Astrocyte of the cerebellum (primary cell): ENCODE measurements at regions not wholly inside any gene's neighbourhood (a gene's known extent, or its start where the extent isn't known, plus 50 kb on each side); places are given as distances from the start of the nearest gene placed in this dataset.

Experiments used
- DNase-seq: peaks from one replicate; pipeline ENCODE4 v3.0.0-alpha.2; 2011; ENCODE audit warnings: low read depth
- H3K4me3 ChIP-seq: 2 replicates; pipeline ENCODE4 v1.5.1; 2011; ENCODE audit warnings: mild to moderate bottlenecking, low read depth, low read length, moderate library complexity
- in situ Hi-C: cut with HindIII; loops from 2 replicates; pipeline ENCODE4 v1.10.0; 2017; ENCODE audit warnings: low sequenced_read_pairs
- TF ChIP-seq, protein P1 (sequence below): IDR thresholded peaks from 2 replicates; pipeline ENCODE4 v1.5.1; 2012; ENCODE audit warnings: low read length, low read depth, moderate library complexity, mild to moderate bottlenecking; ENCODE audit errors: missing control alignments

- TF ChIP-seq, protein P1, sequence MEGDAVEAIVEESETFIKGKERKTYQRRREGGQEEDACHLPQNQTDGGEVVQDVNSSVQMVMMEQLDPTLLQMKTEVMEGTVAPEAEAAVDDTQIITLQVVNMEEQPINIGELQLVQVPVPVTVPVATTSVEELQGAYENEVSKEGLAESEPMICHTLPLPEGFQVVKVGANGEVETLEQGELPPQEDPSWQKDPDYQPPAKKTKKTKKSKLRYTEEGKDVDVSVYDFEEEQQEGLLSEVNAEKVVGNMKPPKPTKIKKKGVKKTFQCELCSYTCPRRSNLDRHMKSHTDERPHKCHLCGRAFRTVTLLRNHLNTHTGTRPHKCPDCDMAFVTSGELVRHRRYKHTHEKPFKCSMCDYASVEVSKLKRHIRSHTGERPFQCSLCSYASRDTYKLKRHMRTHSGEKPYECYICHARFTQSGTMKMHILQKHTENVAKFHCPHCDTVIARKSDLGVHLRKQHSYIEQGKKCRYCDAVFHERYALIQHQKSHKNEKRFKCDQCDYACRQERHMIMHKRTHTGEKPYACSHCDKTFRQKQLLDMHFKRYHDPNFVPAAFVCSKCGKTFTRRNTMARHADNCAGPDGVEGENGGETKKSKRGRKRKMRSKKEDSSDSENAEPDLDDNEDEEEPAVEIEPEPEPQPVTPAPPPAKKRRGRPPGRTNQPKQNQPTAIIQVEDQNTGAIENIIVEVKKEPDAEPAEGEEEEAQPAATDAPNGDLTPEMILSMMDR: no peak
- H3K4me3 ChIP-seq: no peak overlapping the region
- in situ Hi-C loops: no loop called here
- no peak for DNase-seq
Observed at GRCh38 chr11:70547821-70548670, 149.7 kb downstream of the CTTN start.

DNA sequence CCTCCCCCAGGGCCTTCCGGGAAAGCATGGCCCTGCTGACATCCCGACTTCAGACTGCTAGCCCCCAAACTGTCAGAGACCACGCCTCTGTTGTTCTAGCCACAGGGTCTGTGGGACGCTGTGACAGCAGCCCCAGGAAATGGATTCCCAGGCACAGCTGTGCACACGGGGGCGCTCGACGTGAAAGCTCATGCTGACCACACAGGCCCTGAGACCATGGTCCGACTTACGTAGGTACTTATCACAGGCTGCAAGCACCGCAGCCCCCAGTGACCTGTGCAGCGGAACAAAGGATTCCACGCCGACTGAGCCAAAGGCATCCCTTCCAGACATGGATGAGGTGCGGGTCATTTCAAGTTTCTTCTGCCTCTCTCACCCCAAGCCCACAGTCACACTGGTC, 150.6 kb downstream of the CTTN start:
- TF ChIP-seq, protein P1: no peak
- no peak overlapping the region for H3K4me3 ChIP-seq
- no peak for DNase-seq
- in situ Hi-C loops: no loop called here

GRCh38 chr11:70549386-70549785, 151.1 kb downstream of the CTTN start:
- TF ChIP-seq, protein P1: no peak
- in situ Hi-C loops: no loop called here
- DNase-seq: no peak
- no peak overlapping the region for H3K4me3 ChIP-seq

GRCh38 chr11:70549796-70550195, 151.5 kb downstream of the CTTN start:
- TF ChIP-seq, protein P1: no peak
- no peak overlapping the region for H3K4me3 ChIP-seq
- in situ Hi-C loops: no loop called here
- no peak for DNase-seq

- H3K4me3 ChIP-seq: no peak overlapping the region
- DNase-seq: no peak
- TF ChIP-seq, protein P1: no peak
- in situ Hi-C loops: no loop called here
Observed at GRCh38 chr11:70550456-70551195, 152.3 kb downstream of the CTTN start.

DNA sequence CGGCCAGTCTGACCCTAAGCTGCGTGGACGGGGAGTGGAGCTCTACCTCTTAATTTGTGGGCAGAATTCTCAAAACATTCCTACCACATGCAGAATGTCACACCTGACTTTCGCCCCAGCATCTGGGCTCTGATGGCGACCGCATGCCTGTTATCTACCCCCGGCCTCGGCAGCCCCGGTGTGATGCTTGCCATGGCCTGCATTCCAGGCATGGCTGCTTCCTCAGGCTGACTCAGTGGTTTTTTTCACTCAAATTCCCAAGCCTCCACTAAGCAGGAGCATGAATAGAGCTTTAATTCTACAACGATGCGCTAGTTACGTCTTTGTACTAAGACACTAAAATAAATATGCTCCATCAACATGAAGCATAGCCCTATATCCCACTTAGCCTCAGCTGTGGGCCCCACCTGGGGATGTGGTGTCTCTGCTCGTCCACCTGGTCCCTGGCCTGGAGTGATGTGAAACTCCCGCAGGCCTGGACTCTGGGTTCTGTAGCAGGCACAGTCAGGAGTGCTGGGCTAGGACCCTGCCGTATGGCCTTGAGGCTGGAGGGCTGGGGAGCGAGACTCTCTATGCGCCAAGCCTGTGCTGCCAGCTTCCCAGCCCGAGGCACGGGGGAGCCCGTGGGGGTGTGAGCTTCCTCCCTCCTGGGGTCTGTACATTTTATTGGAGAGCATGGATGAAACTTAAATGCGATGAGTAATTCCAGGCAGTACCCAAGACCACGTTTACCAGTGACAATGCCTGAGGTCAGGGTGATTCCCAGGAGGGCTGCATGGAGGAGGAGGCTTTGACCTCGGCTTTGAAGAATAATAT, 153.2 kb downstream of the CTTN start:
- in situ Hi-C loops: no loop called here
- no peak overlapping the region for H3K4me3 ChIP-seq

More for the DNA sequence above, 153.2 kb downstream of the CTTN start:
- TF ChIP-seq, protein P1: no peak
- no peak for DNase-seq
